RWPE1 (cell line): ENCODE measurements at regions not wholly inside any gene's neighbourhood (a gene's known extent, or its start where the extent isn't known, plus 50 kb on each side); places are given as distances from the start of the nearest gene placed in this dataset.
"Not testable (repeated sequence)": the region's sequence is repeated elsewhere in the genome, so short reads cannot be mapped to it uniquely, and the experiment has no call there.

Experiments
- CTCF ChIA-PET: fragments of 350-600 bp; sonication (Branson Sonifier 250); formaldehyde crosslinking; extraction: SDS; loops from one replicate; lab custom pipeline; 2021; lab: Yijun Ruan, JAX
- POLR2A ChIA-PET: fragments of 400-600 bp; formaldehyde crosslinking; extraction: SDS; loops from one replicate; lab custom pipeline; 2020; ENCODE audit warnings: antibody characterized with exemption; ENCODE audit not compliant: low non-redundant PET; lab: Yijun Ruan, JAX
- DNase-seq: peaks from one replicate; pipeline ENCODE4 v3.0.0; 2012; ENCODE audit warnings: low spot score
- H3K27ac ChIP-seq: fragments of 450-650 bp; 2 replicates; pipeline ENCODE4 v1.5.1; 2017
- CTCF ChIP-seq: fragments of 450-650 bp; conservative IDR thresholded peaks from 2 replicates; pipeline ENCODE4 v1.5.1; 2017; ENCODE audit warnings: low read depth, mild to moderate bottlenecking

GRCh38 chr13:50174630-50175029, 159.4 kb downstream of the KCNRG start:
- POLR2A ChIA-PET = no interaction called here

GRCh38 chr13:50179977-50180376, 164.7 kb downstream of the KCNRG start:
- ChIA-PET POLR2A (no interaction called here), CTCF (interaction anchor here (0.6 kb wide), 1 partner anchor 569 kb away, joined by 5 read pairs; no protein-coding TSS in a partner anchor)
- no peak overlapping the region for H3K27ac ChIP-seq
- DNase-seq = no peak
- no peak for TF ChIP-seq CTCF

More at GRCh38 chr13:50174630-50175029, 159.4 kb downstream of the KCNRG start:
- DNase-seq = no peak
- CTCF ChIA-PET = no interaction called here
- H3K27ac ChIP-seq = no peak overlapping the region
- no peak for TF ChIP-seq CTCF

- H3K27ac ChIP-seq, CTCF ChIA-PET, DNase-seq, POLR2A ChIA-PET: not testable (repeated sequence)
Measured at GRCh38 chr13:50185769-50186763, 170.8 kb downstream of the KCNRG start.

GRCh38 chr13:50187352-50188029, 172.2 kb downstream of the KCNRG start:
- H3K27ac ChIP-seq = no peak overlapping the region
- DNase-seq = no peak
- ChIA-PET POLR2A (no interaction called here), CTCF (no interaction called here)
- TF ChIP-seq CTCF = no peak

- no peak overlapping the region for H3K27ac ChIP-seq
- CTCF ChIA-PET = no interaction called here
- DNase-seq = peak; percentile 31
- TF ChIP-seq CTCF = no peak
- POLR2A ChIA-PET = no interaction called here
Measured at GRCh38 chr13:50188696-50189095, 173.5 kb downstream of the KCNRG start.

GRCh38 chr13:50189450-50189849, 174.2 kb downstream of the KCNRG start:
- ChIA-PET POLR2A (no interaction called here), CTCF (no interaction called here)
- H3K27ac ChIP-seq = no peak overlapping the region
- TF ChIP-seq CTCF = no peak
- no peak for DNase-seq

- ChIA-PET POLR2A (no interaction called here), CTCF (no interaction called here)
- no peak for TF ChIP-seq CTCF
- H3K27ac ChIP-seq = no peak overlapping the region
- no peak for DNase-seq
Measured at GRCh38 chr13:50191004-50191403, 175.8 kb downstream of the KCNRG start.
